T1000 (cell line): ENCODE measurements at regions not wholly inside any gene's neighbourhood (a gene's known extent, or its start where the extent isn't known, plus 50 kb on each side); places are given as distances from the start of the nearest gene placed in this dataset.
A peak's percentile ranks its signal among the peaks of the same experiment; 100 is the strongest.

ENCODE experiments used
- DNase-seq: peaks from one replicate; lab custom pipeline; 2025; ENCODE audit warnings: mixed read lengths; lab: John Stamatoyannopoulos, UW

GRCh38 chr6:56407883-56408410 lies 160.6 kb upstream of the COL21A1 start:
- DNase-seq = no peak

GRCh38 chr6:56406276-56407269 lies 159.2 kb upstream of the COL21A1 start:
- no peak for DNase-seq

- no peak for DNase-seq
These were observed 157.2 kb upstream of the COL21A1 start for GRCh38 chr6:56404599-56404998.

GRCh38 chr6:56403745-56404144 lies 156.4 kb upstream of the COL21A1 start:
- no peak for DNase-seq

GRCh38 chr6:56401477-56402070 lies 154.2 kb upstream of the COL21A1 start:
- no peak for DNase-seq

- DNase-seq = no peak
These were observed 152.9 kb upstream of the COL21A1 start for GRCh38 chr6:56400273-56400672.

GRCh38 chr6:56399672-56400263 lies 152.4 kb upstream of the COL21A1 start:
- no peak for DNase-seq

- DNase-seq = peak; percentile 40
These were observed 151.9 kb upstream of the COL21A1 start for GRCh38 chr6:56399250-56399671.

GRCh38 chr6:56396435-56396834 lies 149.1 kb upstream of the COL21A1 start:
- DNase-seq = no peak

GRCh38 chr6:56393615-56394612 lies 146.5 kb upstream of the COL21A1 start:
- no peak for DNase-seq

- no peak for DNase-seq
These were observed 141.0 kb upstream of the COL21A1 start for GRCh38 chr6:56388415-56388755.

- no peak for DNase-seq
These were observed 140.4 kb upstream of the COL21A1 start for GRCh38 chr6:56387621-56388414.

GRCh38 chr6:56386717-56387116 lies 139.3 kb upstream of the COL21A1 start:
- no peak for DNase-seq

- DNase-seq = no peak
These were observed 138.7 kb upstream of the COL21A1 start for GRCh38 chr6:56385981-56386593.

- no peak for DNase-seq
These were observed 135.8 kb upstream of the COL21A1 start for GRCh38 chr6:56383160-56383559.

GRCh38 chr6:56382416-56382940 lies 135.1 kb upstream of the COL21A1 start:
- DNase-seq = no peak

- no peak for DNase-seq
These were observed 134.4 kb upstream of the COL21A1 start for GRCh38 chr6:56381801-56382251.

- no peak for DNase-seq
These were observed 133.1 kb upstream of the COL21A1 start for GRCh38 chr6:56380476-56380875.

- no peak for DNase-seq
These were observed 131.7 kb upstream of the COL21A1 start for GRCh38 chr6:56378966-56379585.
